HFFc6 (cell line): ENCODE measurements at regions not wholly inside any gene's neighbourhood (a gene's known extent, or its start where the extent isn't known, plus 50 kb on each side); places are given as distances from the start of the nearest gene placed in this dataset.

Experiments
- DNase-seq: peaks from one replicate; pipeline ENCODE4 v3.0.0-alpha.2; 2018
- H3K27ac Mint-ChIP-seq: 2 replicates; pipeline ENCODE4 v1.8.0; 2020; ENCODE audit warnings: mild to moderate bottlenecking, mixed read lengths
- H3K27me3 Mint-ChIP-seq: 2 replicates; pipeline ENCODE4 v1.8.0; 2021; ENCODE audit warnings: mild to moderate bottlenecking, moderate library complexity, mixed read lengths; ENCODE audit not compliant: insufficient read depth
- H3K36me3 Mint-ChIP-seq: 2 replicates; pipeline ENCODE4 v1.8.0; 2021; ENCODE audit warnings: low read depth, mixed read lengths
- H3K4me1 Mint-ChIP-seq: 2 replicates; pipeline ENCODE4 v1.8.0; 2020; ENCODE audit warnings: low read depth, mixed read lengths
- H3K4me3 Mint-ChIP-seq: 2 replicates; pipeline ENCODE4 v1.8.0; 2020; ENCODE audit warnings: mild to moderate bottlenecking, moderate library complexity, mixed read lengths
- H3K9me3 Mint-ChIP-seq: 2 replicates; pipeline ENCODE4 v1.8.0; 2020; ENCODE audit warnings: mild to moderate bottlenecking, mixed read lengths
- TF ChIP-seq, protein P1 (sequence below): fragments of 200-600 bp; sonication (generic); IDR thresholded peaks from 2 replicates; pipeline ENCODE4 v1.5.0; 2021; ENCODE audit warnings: antibody characterized with exemption, mild to moderate bottlenecking

- no peak overlapping the region for H3K4me3 Mint-ChIP-seq
- peaks cover 6% of the 10 kb centered on the region; the same call in 1 of the 2 replicates for H3K4me1 Mint-ChIP-seq
- no peak for DNase-seq
- H3K9me3 Mint-ChIP-seq: peaks cover 13% of the 10 kb centered on the region
- H3K36me3 Mint-ChIP-seq: peaks cover 7% of the 10 kb centered on the region; the same call in 1 of the 2 replicates
- TF ChIP-seq, protein P1, sequence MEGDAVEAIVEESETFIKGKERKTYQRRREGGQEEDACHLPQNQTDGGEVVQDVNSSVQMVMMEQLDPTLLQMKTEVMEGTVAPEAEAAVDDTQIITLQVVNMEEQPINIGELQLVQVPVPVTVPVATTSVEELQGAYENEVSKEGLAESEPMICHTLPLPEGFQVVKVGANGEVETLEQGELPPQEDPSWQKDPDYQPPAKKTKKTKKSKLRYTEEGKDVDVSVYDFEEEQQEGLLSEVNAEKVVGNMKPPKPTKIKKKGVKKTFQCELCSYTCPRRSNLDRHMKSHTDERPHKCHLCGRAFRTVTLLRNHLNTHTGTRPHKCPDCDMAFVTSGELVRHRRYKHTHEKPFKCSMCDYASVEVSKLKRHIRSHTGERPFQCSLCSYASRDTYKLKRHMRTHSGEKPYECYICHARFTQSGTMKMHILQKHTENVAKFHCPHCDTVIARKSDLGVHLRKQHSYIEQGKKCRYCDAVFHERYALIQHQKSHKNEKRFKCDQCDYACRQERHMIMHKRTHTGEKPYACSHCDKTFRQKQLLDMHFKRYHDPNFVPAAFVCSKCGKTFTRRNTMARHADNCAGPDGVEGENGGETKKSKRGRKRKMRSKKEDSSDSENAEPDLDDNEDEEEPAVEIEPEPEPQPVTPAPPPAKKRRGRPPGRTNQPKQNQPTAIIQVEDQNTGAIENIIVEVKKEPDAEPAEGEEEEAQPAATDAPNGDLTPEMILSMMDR: no peak
- no peak overlapping the region for H3K27ac Mint-ChIP-seq
- peaks cover 9% of the 10 kb centered on the region for H3K27me3 Mint-ChIP-seq
Measured at GRCh38 chr10:3708852-3709251, 76.2 kb downstream of the KLF6 start.

DNA sequence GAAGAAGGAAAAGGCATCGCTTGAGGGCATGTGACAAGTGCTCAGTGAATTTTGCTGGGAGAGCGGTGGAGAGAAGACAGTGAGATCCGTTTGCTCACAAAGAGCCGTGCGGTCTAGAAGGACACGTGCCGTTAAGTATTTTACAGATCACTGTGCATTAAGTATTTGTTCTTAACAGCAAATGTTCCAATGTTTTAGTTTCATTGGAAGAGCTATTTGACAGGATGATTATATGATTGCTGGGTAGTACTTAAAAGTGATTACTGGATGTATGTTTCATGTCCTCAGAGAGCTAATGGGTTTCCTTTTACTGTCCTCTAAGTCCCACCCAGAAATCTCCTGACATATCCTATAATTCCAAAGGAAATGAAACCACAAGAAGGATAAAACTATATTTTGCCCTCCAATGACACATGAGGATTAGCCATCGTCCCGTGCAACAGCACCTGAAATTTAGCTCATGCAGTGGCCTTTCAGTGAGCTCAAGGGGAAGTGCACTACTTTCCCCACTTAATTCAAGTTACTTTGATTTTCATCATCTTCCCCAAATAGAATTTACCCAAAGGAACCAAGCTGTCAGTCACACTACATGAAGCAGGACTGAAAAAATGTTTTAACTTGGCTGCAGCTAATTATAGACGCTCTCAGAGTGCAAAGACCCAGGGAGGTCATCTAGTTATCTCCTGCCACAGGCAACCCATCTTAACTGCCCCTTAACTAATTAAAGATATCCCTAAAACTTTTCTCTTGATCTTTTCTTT, 80.3 kb downstream of the KLF6 start:
- H3K4me1 Mint-ChIP-seq: peaks cover 6% of the 10 kb centered on the region; the same call in 1 of the 2 replicates
- DNase-seq: no peak

DNA sequence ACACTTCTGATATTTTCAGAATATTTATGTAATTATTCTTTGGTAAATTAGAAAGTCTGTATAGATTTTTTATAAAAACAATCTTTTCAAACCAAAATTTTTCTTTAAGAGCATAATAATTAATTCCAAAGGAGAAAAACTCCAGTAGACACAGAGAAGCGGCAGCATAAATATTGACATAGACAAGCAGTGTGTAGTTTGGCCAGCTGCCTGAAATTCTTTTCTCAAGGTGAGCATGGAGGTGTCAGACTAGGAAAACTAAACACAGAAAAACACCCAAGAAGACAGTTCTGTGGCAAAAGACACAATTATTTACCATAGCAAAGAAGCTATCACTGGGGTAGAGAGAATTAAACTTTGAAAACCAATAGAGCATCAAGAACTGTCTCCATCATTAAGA, 82.4 kb downstream of the KLF6 start:
- no peak overlapping the region for H3K4me3 Mint-ChIP-seq
- H3K36me3 Mint-ChIP-seq: no peaks in the 10 kb centered on the region
- peaks cover 12% of the 10 kb centered on the region for H3K27me3 Mint-ChIP-seq
- TF ChIP-seq, protein P1: no peak
- no peak overlapping the region for H3K27ac Mint-ChIP-seq
- H3K4me1 Mint-ChIP-seq: no peaks in the 10 kb centered on the region
- no peaks in the 10 kb centered on the region for H3K9me3 Mint-ChIP-seq
- DNase-seq: no peak

More for the DNA sequence above, 80.3 kb downstream of the KLF6 start:
- no peak overlapping the region for H3K4me3 Mint-ChIP-seq
- H3K9me3 Mint-ChIP-seq: no peaks in the 10 kb centered on the region
- H3K27me3 Mint-ChIP-seq: peaks cover 12% of the 10 kb centered on the region
- no peak overlapping the region for H3K27ac Mint-ChIP-seq
- TF ChIP-seq, protein P1: no peak
- H3K36me3 Mint-ChIP-seq: no peaks in the 10 kb centered on the region

GRCh38 chr10:3702056-3702546, 82.9 kb downstream of the KLF6 start:
- H3K4me1 Mint-ChIP-seq: no peaks in the 10 kb centered on the region
- no peak overlapping the region for H3K27ac Mint-ChIP-seq
- H3K36me3 Mint-ChIP-seq: no peaks in the 10 kb centered on the region
- H3K27me3 Mint-ChIP-seq: peaks cover 12% of the 10 kb centered on the region
- H3K4me3 Mint-ChIP-seq: no peak overlapping the region
- no peak for DNase-seq
- no peaks in the 10 kb centered on the region for H3K9me3 Mint-ChIP-seq
- TF ChIP-seq, protein P1: no peak

GRCh38 chr10:3701491-3701890, 83.5 kb downstream of the KLF6 start:
- Mint-ChIP-seq H3K36me3 (no peaks in the 10 kb centered on the region), H3K4me1 (no peaks in the 10 kb centered on the region), H3K27me3 (peaks cover 13% of the 10 kb centered on the region), H3K9me3 (no peaks in the 10 kb centered on the region), H3K27ac (no peak overlapping the region), H3K4me3 (no peak overlapping the region)
- TF ChIP-seq, protein P1: no peak
- no peak for DNase-seq
